SJCRH30 (cell line): ENCODE measurements at regions not wholly inside any gene's neighbourhood (a gene's known extent, or its start where the extent isn't known, plus 50 kb on each side); places are given as distances from the start of the nearest gene placed in this dataset.
"Not testable (repeated sequence)": the region's sequence is repeated elsewhere in the genome, so short reads cannot be mapped to it uniquely, and the experiment has no call there.

Experiments
- DNase-seq, 2 experiments: peaks; one replicate each; pipeline ENCODE4 v3.0.0-alpha.2; 2015 to 2020
- H3K27ac ChIP-seq: fragments of 250-450 bp; sonication (Bioruptor Pico); 2 replicates; pipeline ENCODE4 v1.5.1; 2020; ENCODE audit warnings: mild to moderate bottlenecking, moderate library complexity
- H3K27me3 ChIP-seq: fragments of 250-450 bp; sonication (Bioruptor Pico); 2 replicates; pipeline ENCODE4 v1.5.1; 2020; ENCODE audit warnings: mild to moderate bottlenecking, moderate library complexity
- H3K36me3 ChIP-seq: fragments of 250-450 bp; sonication (Bioruptor Pico); 2 replicates; pipeline ENCODE4 v1.5.1; 2020; ENCODE audit warnings: mild to moderate bottlenecking, moderate library complexity
- H3K4me1 ChIP-seq: fragments of 250-450 bp; sonication (Bioruptor Pico); 2 replicates; pipeline ENCODE4 v1.5.1; 2020; ENCODE audit warnings: mild to moderate bottlenecking, moderate library complexity
- H3K4me3 ChIP-seq: fragments of 250-450 bp; sonication (Bioruptor Pico); 2 replicates; pipeline ENCODE4 v1.5.1; 2020; ENCODE audit warnings: mild to moderate bottlenecking, moderate library complexity
- H3K9me3 ChIP-seq: fragments of 250-450 bp; sonication (Bioruptor Pico); replicated peaks from 2 replicates; pipeline ENCODE4 v1.5.1; 2020; ENCODE audit warnings: mild to moderate bottlenecking, moderate library complexity

- Histone ChIP-seq H3K4me3 (no peak overlapping the region), H3K9me3 (no peaks in the 10 kb centered on the region), H3K27me3 (peaks cover 4% of the 10 kb centered on the region; the same call in 1 of the 2 replicates), H3K36me3 (no peaks in the 10 kb centered on the region), H3K4me1 (no peaks in the 10 kb centered on the region), H3K27ac (no peak overlapping the region)
- no peak for DNase-seq
These were observed 302.0 kb downstream of the AGTPBP1 start for GRCh38 chr9:85439791-85440190.

DNA sequence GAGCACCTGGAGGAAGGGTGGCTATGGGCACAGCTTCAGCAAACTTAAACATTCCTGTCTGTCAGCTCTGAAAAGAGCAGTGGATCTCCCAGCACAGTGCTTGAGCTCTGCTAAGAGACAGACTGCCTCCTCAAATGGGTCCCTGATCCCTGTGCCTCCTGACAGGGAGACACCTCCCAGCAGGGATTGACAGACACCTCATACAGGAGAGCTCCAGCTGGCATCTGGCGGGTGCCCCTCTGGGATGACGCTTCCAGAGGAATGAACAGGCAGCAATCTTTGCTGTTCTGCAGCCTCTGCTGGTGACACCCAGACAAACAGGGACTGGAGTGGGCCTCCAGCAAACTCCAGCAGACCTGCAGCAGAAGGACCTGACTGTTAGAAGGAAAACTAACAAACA is 307.8 kb downstream of the AGTPBP1 start:
- not testable (repeated sequence) for H3K9me3 ChIP-seq, H3K27ac ChIP-seq, H3K4me1 ChIP-seq, H3K4me3 ChIP-seq, DNase-seq, H3K36me3 ChIP-seq
- H3K27me3 ChIP-seq = peaks cover 13% of the 10 kb centered on the region; the same call in 1 of the 2 replicates

DNA sequence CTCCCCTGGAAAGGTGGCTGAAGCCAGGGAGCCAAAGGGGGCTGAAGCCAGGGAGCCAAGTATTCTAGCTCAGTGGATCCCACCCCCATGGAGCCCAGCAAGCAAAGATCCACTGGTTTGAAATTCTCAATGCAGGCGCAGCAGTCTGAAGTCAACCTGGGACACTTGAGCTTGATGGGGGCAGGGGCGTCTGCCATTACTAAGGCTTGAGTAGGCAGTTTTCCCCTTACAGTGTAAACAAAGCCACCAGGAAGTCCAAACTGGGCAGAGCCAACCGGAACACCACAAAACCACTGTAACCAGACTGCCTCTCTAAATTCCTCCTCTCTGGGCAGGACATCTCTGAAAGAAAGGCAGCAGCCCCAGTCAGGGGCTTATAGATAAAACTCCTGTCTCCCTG is 308.2 kb downstream of the AGTPBP1 start:
- H3K9me3 ChIP-seq, H3K36me3 ChIP-seq, DNase-seq, H3K27ac ChIP-seq, H3K4me1 ChIP-seq, H3K4me3 ChIP-seq: not testable (repeated sequence)
- peaks cover 13% of the 10 kb centered on the region; the same call in 1 of the 2 replicates for H3K27me3 ChIP-seq

DNA sequence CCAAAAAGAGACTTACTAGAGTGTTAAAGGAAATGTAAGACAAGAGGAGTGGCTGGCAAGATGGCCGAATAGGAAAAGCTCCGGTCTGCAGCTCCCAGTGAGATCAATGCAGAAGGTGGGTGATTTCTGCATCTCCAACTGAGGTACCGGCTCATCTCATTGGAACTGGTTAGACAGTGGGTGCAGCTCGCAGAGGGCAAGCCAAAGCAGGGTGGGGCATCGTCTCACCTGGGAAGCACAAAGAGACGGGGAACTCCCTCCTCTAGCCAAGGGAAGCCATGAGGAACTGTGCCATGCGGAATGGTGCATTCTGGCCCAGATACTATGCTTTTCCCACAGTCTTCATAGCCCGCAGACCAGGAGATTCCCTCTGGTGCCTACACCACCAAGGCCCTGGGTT is 308.7 kb downstream of the AGTPBP1 start:
- no peak overlapping the region for H3K4me3 ChIP-seq
- DNase-seq = no peak
- H3K4me1 ChIP-seq = no peaks in the 10 kb centered on the region
- no peaks in the 10 kb centered on the region for H3K9me3 ChIP-seq
- H3K27ac ChIP-seq = no peak overlapping the region
- no peaks in the 10 kb centered on the region for H3K36me3 ChIP-seq
- H3K27me3 ChIP-seq = peaks cover 13% of the 10 kb centered on the region; the same call in 1 of the 2 replicates

DNA sequence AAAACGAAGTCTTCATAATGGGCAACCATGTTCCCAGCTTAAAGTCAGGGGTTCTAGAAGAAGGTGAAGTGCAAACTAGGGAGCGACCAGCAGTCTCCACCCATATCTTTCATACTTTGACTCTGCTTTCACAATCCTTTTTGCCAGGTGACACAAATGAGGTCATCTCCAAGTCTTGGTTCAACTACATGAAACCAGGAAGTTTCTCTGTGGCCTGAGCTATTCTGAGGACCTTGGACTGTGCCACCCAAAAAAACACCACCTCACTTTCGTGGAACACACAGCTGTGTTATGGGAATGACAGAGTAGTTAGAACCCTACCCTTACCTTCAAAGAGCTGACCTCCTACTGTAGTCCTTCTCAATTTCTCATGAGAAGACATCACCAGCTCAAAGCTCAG is 309.2 kb downstream of the AGTPBP1 start:
- H3K36me3 ChIP-seq = no peaks in the 10 kb centered on the region
- H3K27me3 ChIP-seq = peaks cover 17% of the 10 kb centered on the region
- no peaks in the 10 kb centered on the region for H3K4me1 ChIP-seq
- no peak overlapping the region for H3K4me3 ChIP-seq
- no peak overlapping the region for H3K27ac ChIP-seq
- H3K9me3 ChIP-seq = no peaks in the 10 kb centered on the region
- no peak for DNase-seq

- no peaks in the 10 kb centered on the region for H3K9me3 ChIP-seq
- H3K27ac ChIP-seq = no peak overlapping the region
- H3K4me1 ChIP-seq = no peaks in the 10 kb centered on the region
- H3K36me3 ChIP-seq = no peaks in the 10 kb centered on the region
- peaks cover 22% of the 10 kb centered on the region for H3K27me3 ChIP-seq
- DNase-seq = no peak
- no peak overlapping the region for H3K4me3 ChIP-seq
These were observed 310.2 kb downstream of the AGTPBP1 start for GRCh38 chr9:85431339-85432102.

DNA sequence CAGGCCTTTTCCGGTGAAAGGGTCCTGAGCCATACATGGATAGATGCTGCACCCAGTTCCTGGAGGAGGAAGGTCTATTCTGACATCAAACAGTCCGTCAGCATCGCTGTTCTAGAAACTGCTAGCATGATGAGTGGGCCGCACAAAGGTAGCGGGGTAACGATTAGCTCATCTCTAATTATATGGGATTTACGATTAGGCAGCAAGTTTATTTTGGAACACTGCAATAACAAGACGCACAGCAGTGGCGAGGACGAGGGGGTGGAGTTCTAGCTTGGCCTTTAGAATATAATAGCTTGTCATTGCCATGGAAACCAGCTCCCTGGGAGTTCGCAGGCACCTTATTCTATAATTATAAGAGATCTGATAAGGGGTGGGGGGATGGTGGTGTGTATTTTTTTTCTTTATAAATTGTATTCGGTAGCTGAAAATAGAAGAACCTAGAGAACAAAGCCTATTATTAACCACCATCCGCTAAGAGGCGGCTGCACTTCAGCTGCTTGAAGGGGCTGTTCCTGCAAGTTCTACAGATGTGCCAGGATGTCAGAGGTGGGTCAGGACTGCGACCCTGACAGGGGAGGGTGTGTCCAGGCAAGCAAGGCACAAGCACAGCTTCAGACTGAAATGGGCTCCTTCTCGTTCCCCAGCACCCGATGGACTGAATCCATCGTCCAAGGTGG is 311.0 kb downstream of the AGTPBP1 start:
- no peak for DNase-seq
- Histone ChIP-seq H3K4me1 (no peaks in the 10 kb centered on the region), H3K27me3 (peaks cover 22% of the 10 kb centered on the region), H3K36me3 (no peaks in the 10 kb centered on the region), H3K27ac (no peak overlapping the region), H3K4me3 (no peak overlapping the region), H3K9me3 (no peaks in the 10 kb centered on the region)

DNA sequence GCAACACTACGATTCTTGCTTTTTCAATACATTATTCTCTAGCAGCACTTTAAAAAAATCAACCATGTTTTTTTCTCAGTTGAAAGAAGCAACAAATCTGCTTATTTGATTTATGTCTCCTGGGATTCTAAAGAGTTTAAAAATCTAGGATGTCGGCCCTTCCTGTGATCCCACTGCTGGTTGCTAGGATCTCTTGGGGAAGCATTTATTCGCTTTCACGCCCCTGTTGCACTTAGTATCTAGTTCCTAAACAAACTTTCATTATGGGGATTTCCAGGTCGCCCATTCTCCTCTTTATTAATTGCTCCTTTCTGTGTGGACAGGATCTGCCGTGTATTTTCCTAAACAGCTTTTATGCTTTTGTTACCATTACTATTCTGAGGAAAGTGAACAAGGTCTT is 313.5 kb downstream of the AGTPBP1 start:
- DNase-seq = no peak
- H3K27me3 ChIP-seq = peaks cover 24% of the 10 kb centered on the region
- H3K4me3 ChIP-seq = no peak overlapping the region

DNA sequence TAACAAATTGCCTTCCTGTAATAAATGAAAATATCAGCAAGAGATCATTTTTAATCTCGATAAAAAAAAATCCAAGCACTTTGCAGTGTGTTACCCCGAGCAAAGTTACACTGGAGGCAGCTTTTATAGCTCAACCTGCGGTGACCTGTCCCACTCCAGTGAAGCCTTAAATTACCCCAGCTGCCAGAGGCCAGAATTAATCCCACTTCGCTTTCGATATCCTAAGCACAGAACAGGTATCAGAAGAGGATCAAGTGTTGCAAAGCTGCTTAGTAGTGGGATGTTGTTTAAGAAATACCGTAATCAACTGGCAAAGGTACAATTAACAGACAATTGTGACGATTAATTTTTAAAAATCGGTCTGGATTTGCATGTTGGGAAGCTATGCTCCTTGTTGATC is 314.0 kb downstream of the AGTPBP1 start:
- Histone ChIP-seq H3K4me3 (no peak overlapping the region), H3K9me3 (no peaks in the 10 kb centered on the region), H3K27ac (no peak overlapping the region), H3K36me3 (no peaks in the 10 kb centered on the region), H3K4me1 (no peaks in the 10 kb centered on the region), H3K27me3 (peaks cover 24% of the 10 kb centered on the region)
- no peak for DNase-seq

More for the DNA sequence above, 313.5 kb downstream of the AGTPBP1 start:
- H3K4me1 ChIP-seq = no peaks in the 10 kb centered on the region
- no peaks in the 10 kb centered on the region for H3K9me3 ChIP-seq
- no peaks in the 10 kb centered on the region for H3K36me3 ChIP-seq
- no peak overlapping the region for H3K27ac ChIP-seq

GRCh38 chr9:85425153-85425611 is 316.6 kb downstream of the AGTPBP1 start:
- no peaks in the 10 kb centered on the region for H3K4me1 ChIP-seq
- peak; percentile 69 to 83 for DNase-seq
- H3K36me3 ChIP-seq = no peaks in the 10 kb centered on the region
- peaks cover 21% of the 10 kb centered on the region for H3K27me3 ChIP-seq
- H3K27ac ChIP-seq = no peak overlapping the region
- H3K9me3 ChIP-seq = no peaks in the 10 kb centered on the region
- no peak overlapping the region for H3K4me3 ChIP-seq

- DNase-seq = no peak
- Histone ChIP-seq H3K27ac (no peak overlapping the region), H3K9me3 (no peaks in the 10 kb centered on the region), H3K36me3 (no peaks in the 10 kb centered on the region), H3K4me1 (no peaks in the 10 kb centered on the region), H3K4me3 (no peak overlapping the region), H3K27me3 (peaks cover 18% of the 10 kb centered on the region)
These were observed 318.3 kb downstream of the AGTPBP1 start for GRCh38 chr9:85423422-85423821.

GRCh38 chr9:85421641-85422040 is 320.1 kb downstream of the AGTPBP1 start:
- no peaks in the 10 kb centered on the region for H3K36me3 ChIP-seq
- H3K27me3 ChIP-seq = peaks cover 11% of the 10 kb centered on the region; the same call in 1 of the 2 replicates
- H3K27ac ChIP-seq = no peak overlapping the region
- no peaks in the 10 kb centered on the region for H3K4me1 ChIP-seq
- no peak for DNase-seq
- no peaks in the 10 kb centered on the region for H3K9me3 ChIP-seq
- H3K4me3 ChIP-seq = no peak overlapping the region

GRCh38 chr9:85420750-85421149 is 321.0 kb downstream of the AGTPBP1 start:
- no peak overlapping the region for H3K27ac ChIP-seq
- H3K4me1 ChIP-seq = no peaks in the 10 kb centered on the region
- no peak for DNase-seq
- peaks cover 11% of the 10 kb centered on the region; the same call in 1 of the 2 replicates for H3K27me3 ChIP-seq
- H3K36me3 ChIP-seq = no peaks in the 10 kb centered on the region
- H3K9me3 ChIP-seq = no peaks in the 10 kb centered on the region
- H3K4me3 ChIP-seq = no peak overlapping the region

- H3K9me3 ChIP-seq = no peaks in the 10 kb centered on the region
- H3K27ac ChIP-seq = no peak overlapping the region
- no peaks in the 10 kb centered on the region for H3K4me1 ChIP-seq
- no peak for DNase-seq
- no peak overlapping the region for H3K4me3 ChIP-seq
- no peaks in the 10 kb centered on the region for H3K36me3 ChIP-seq
- H3K27me3 ChIP-seq = 0 out of 2 replicates have a peak, but pooled peaks cover 6% of the 10 kb centered on the region
These were observed 324.1 kb downstream of the AGTPBP1 start for GRCh38 chr9:85417674-85418073.

DNA sequence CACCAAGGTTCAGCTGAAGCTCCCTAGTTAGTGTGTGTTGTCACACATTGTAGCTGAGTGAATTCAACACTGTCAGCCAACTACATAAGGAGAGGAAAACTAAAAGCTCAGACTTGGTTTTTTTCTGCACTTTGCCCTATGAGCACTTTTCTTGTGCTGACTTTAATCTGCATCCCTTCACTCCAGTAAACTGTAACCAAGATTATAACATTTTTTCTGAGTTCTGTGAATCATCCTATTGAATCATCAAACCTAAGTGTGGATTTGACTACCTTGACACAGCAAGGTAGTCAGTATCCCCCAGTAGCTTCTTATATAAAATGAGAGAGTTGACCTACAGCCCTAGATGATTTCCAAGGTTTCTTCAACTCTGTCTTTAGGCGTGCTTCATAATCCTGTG is 325.0 kb downstream of the AGTPBP1 start:
- Histone ChIP-seq H3K27ac (no peak overlapping the region), H3K27me3 (0 out of 2 replicates have a peak, but pooled peaks cover 3% of the 10 kb centered on the region), H3K9me3 (no peaks in the 10 kb centered on the region), H3K36me3 (no peaks in the 10 kb centered on the region), H3K4me3 (no peak overlapping the region), H3K4me1 (no peaks in the 10 kb centered on the region)
- DNase-seq = no peak
